Smooth muscle cell (in vitro differentiated cells): ENCODE measurements at regions not wholly inside any gene's neighbourhood (a gene's known extent, or its start where the extent isn't known, plus 50 kb on each side); places are given as distances from the start of the nearest gene placed in this dataset.
"Not testable (repeated sequence)": the region's sequence is repeated elsewhere in the genome, so short reads cannot be mapped to it uniquely, and the experiment has no call there.

ENCODE experiments used
- DNase-seq: peaks from one replicate; lab custom pipeline; 2025; ENCODE audit not compliant: unreplicated experiment; lab: John Stamatoyannopoulos, UW
- H2AFZ ChIP-seq: fragments of 200-600 bp; sonication (generic); 2 replicates; pipeline ENCODE4 v1.6.0; 2016; ENCODE audit warnings: antibody characterized with exemption, low read depth, mild to moderate bottlenecking
- H3F3A ChIP-seq: fragments of 200-600 bp; sonication (generic); 2 replicates; pipeline ENCODE4 v1.6.0; 2017; ENCODE audit warnings: antibody characterized with exemption, low read depth
- H3K27ac ChIP-seq: fragments of 200-600 bp; sonication (generic); 2 replicates; pipeline ENCODE4 v1.5.1; 2016; ENCODE audit warnings: low read depth, mild to moderate bottlenecking
- H3K27me3 ChIP-seq: fragments of 200-600 bp; sonication (generic); 2 replicates; pipeline ENCODE4 v1.6.1; 2016; ENCODE audit warnings: low read depth, mild to moderate bottlenecking
- H3K36me3 ChIP-seq: fragments of 200-600 bp; sonication (generic); 2 replicates; pipeline ENCODE4 v1.5.1; 2016; ENCODE audit warnings: low read depth
- H3K4me1 ChIP-seq: fragments of 200-600 bp; sonication (generic); 2 replicates; pipeline ENCODE4 v1.5.1; 2016; ENCODE audit warnings: low read depth
- H3K4me2 ChIP-seq: fragments of 200-600 bp; sonication (generic); 2 replicates; pipeline ENCODE4 v1.6.0; 2016; ENCODE audit warnings: mild to moderate bottlenecking
- H3K4me3 ChIP-seq: fragments of 200-600 bp; sonication (generic); 2 replicates; pipeline ENCODE4 v1.5.1; 2016; ENCODE audit warnings: mild to moderate bottlenecking
- H3K79me2 ChIP-seq: fragments of 200-600 bp; sonication (generic); 2 replicates; pipeline ENCODE4 v1.6.0; 2016; ENCODE audit warnings: low read depth, mild to moderate bottlenecking
- H3K9ac ChIP-seq: fragments of 200-600 bp; sonication (generic); 2 replicates; pipeline ENCODE4 v1.6.0; 2016; ENCODE audit warnings: low read depth
- H3K9me3 ChIP-seq: fragments of 200-600 bp; sonication (generic); replicated peaks from 2 replicates; pipeline ENCODE4 v1.5.1; 2016; ENCODE audit warnings: low read depth
- H4K20me1 ChIP-seq: fragments of 200-600 bp; sonication (generic); 2 replicates; pipeline ENCODE4 v1.6.0; 2016; ENCODE audit warnings: low read depth
- CTCF ChIP-seq: fragments of 200-600 bp; sonication (generic); IDR thresholded peaks from 2 replicates; pipeline ENCODE4 v1.5.1; 2017; ENCODE audit warnings: borderline replicate concordance, mild to moderate bottlenecking, antibody characterized with exemption; ENCODE audit not compliant: insufficient read depth, poor library complexity, severe bottlenecking
- WGBS: methylation state at CpG from one replicate; pipeline ENCODE4 v1.1.7; 2016; ENCODE audit warnings: low lambda C conversion rate; 5-methylcytosine and 5-hydroxymethylcytosine counted together

GRCh38 chr7:142511801-142512200 is 237.5 kb upstream of the PRSS1 start:
- H3K4me3 ChIP-seq, result no peak overlapping the region
- no peaks in the 10 kb centered on the region for H3K4me1 ChIP-seq
- H3K36me3 ChIP-seq, result no peaks in the 10 kb centered on the region
- no peaks in the 10 kb centered on the region for H3K79me2 ChIP-seq
- H3K4me2 ChIP-seq, result no peak overlapping the region
- no peaks in the 10 kb centered on the region for H3F3A ChIP-seq
- no peak for TF ChIP-seq CTCF
- H3K9ac ChIP-seq, result no peak overlapping the region
- 89% methylated on average over 7 of the region's 7 CpGs for WGBS
- no peak overlapping the region for H2AFZ ChIP-seq
- no peak for DNase-seq
- H3K27me3 ChIP-seq, result no peaks in the 10 kb centered on the region
- no peak overlapping the region for H3K27ac ChIP-seq
- H4K20me1 ChIP-seq, result no peaks in the 10 kb centered on the region
- H3K9me3 ChIP-seq, result no peaks in the 10 kb centered on the region

GRCh38 chr7:142511374-142511773 is 237.9 kb upstream of the PRSS1 start:
- Histone ChIP-seq H2AFZ (no peak overlapping the region), H3K4me3 (no peak overlapping the region), H3K79me2 (no peaks in the 10 kb centered on the region), H3K27ac (no peak overlapping the region), H3K9me3 (no peaks in the 10 kb centered on the region), H3K9ac (no peak overlapping the region), H3F3A (no peaks in the 10 kb centered on the region), H3K36me3 (no peaks in the 10 kb centered on the region), H3K4me1 (no peaks in the 10 kb centered on the region), H3K4me2 (no peak overlapping the region), H3K27me3 (no peaks in the 10 kb centered on the region), H4K20me1 (no peaks in the 10 kb centered on the region)
- no peak for DNase-seq
- no peak for TF ChIP-seq CTCF
- WGBS, result 68% methylated on average over 3 of the region's 3 CpGs

- not testable (repeated sequence) for H4K20me1 ChIP-seq, H3K4me1 ChIP-seq, DNase-seq, H3K36me3 ChIP-seq, H3K9me3 ChIP-seq, H3K9ac ChIP-seq, H2AFZ ChIP-seq, H3K4me3 ChIP-seq, H3K4me2 ChIP-seq, H3F3A ChIP-seq, H3K79me2 ChIP-seq, H3K27me3 ChIP-seq, H3K27ac ChIP-seq
- 84% methylated on average over 3 of the region's 3 CpGs for WGBS
Observed at GRCh38 chr7:142509235-142509634, 240.0 kb upstream of the PRSS1 start.

- Histone ChIP-seq H3K4me1 (no peaks in the 10 kb centered on the region), H3K4me3 (no peak overlapping the region), H2AFZ (no peak overlapping the region), H3K4me2 (no peak overlapping the region), H3K36me3 (no peaks in the 10 kb centered on the region), H3F3A (no peaks in the 10 kb centered on the region), H3K9ac (no peak overlapping the region), H3K27ac (peak overlapping the region; percentile 67), H4K20me1 (no peaks in the 10 kb centered on the region), H3K9me3 (no peaks in the 10 kb centered on the region), H3K79me2 (no peaks in the 10 kb centered on the region), H3K27me3 (no peaks in the 10 kb centered on the region)
- 72% methylated on average over 4 of the region's 4 CpGs for WGBS
- TF ChIP-seq CTCF, result no peak
- DNase-seq, result no peak
Observed at GRCh38 chr7:142508251-142508650, 241.0 kb upstream of the PRSS1 start.
